ENCODE measurements at regions not wholly inside any gene's neighbourhood (a gene's known extent, or its start where the extent isn't known, plus 50 kb on each side); places are given as distances from the start of the nearest gene placed in this dataset.

DNA sequence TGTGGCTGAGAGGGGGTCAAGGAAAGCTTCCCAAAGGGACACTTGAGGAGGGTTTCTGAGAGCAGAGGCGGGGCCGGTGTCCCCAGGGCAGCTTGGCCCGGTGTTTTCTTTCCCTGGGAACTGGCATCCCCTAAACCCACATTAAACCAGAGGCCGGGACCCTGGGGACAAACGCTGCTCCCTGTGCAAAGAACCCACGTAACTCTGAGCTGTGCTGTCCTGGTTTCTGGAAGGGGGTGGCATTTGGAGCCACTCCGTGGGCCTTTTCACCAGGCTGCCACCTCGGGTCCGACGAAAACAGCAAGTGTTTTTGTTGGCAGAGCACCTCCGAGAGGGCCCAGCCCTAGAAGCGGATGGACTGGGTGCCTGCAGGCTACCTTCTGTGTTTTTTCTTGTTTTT, 100.2 kb upstream of the ANO1 start:
- CTCF ChIA-PET: no interaction called here
- no peak overlapping the region for H3K4me3 ChIP-seq
- no peak overlapping the region for H2AFZ ChIP-seq (ENCODE audit: control insufficient read depth, low read depth, low read length)
- TF ChIP-seq, protein P1, sequence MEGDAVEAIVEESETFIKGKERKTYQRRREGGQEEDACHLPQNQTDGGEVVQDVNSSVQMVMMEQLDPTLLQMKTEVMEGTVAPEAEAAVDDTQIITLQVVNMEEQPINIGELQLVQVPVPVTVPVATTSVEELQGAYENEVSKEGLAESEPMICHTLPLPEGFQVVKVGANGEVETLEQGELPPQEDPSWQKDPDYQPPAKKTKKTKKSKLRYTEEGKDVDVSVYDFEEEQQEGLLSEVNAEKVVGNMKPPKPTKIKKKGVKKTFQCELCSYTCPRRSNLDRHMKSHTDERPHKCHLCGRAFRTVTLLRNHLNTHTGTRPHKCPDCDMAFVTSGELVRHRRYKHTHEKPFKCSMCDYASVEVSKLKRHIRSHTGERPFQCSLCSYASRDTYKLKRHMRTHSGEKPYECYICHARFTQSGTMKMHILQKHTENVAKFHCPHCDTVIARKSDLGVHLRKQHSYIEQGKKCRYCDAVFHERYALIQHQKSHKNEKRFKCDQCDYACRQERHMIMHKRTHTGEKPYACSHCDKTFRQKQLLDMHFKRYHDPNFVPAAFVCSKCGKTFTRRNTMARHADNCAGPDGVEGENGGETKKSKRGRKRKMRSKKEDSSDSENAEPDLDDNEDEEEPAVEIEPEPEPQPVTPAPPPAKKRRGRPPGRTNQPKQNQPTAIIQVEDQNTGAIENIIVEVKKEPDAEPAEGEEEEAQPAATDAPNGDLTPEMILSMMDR (IDR thresholded peaks at IDR 0.05 in 2 of 3, conservative IDR thresholded peaks at IDR 0.05 in 1 of 3; ENCODE audit: control insufficient read depth in 2 of 3, extremely low read depth in 1 of 3, insufficient read depth in 1 of 3, low read depth in 3 of 3, low read length in 3 of 3): no peak
- TF ChIP-seq ZNF622 (IDR thresholded peaks at IDR 0.05): no peak
- no peak for TF ChIP-seq ETV6 (conservative IDR thresholded peaks at IDR 0.05 in 1 of 2, IDR thresholded peaks at IDR 0.05 in 1 of 2; ENCODE audit: borderline replicate concordance in 1 of 2, low read depth in 1 of 2)
- TF ChIP-seq NRF1 (conservative IDR thresholded peaks at IDR 0.05; ENCODE audit: low read depth, low read length): no peak
- no peak for TF ChIP-seq NFYA (IDR thresholded peaks at IDR 0.05; ENCODE audit: borderline replicate concordance, low read depth, low read length)
- TF ChIP-seq, protein P2, sequence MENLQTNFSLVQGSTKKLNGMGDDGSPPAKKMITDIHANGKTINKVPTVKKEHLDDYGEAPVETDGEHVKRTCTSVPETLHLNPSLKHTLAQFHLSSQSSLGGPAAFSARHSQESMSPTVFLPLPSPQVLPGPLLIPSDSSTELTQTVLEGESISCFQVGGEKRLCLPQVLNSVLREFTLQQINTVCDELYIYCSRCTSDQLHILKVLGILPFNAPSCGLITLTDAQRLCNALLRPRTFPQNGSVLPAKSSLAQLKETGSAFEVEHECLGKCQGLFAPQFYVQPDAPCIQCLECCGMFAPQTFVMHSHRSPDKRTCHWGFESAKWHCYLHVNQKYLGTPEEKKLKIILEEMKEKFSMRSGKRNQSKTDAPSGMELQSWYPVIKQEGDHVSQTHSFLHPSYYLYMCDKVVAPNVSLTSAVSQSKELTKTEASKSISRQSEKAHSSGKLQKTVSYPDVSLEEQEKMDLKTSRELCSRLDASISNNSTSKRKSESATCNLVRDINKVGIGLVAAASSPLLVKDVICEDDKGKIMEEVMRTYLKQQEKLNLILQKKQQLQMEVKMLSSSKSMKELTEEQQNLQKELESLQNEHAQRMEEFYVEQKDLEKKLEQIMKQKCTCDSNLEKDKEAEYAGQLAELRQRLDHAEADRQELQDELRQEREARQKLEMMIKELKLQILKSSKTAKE (IDR thresholded peaks at IDR 0.05; ENCODE audit: low read depth, poor library complexity, severe bottlenecking): no peak
- TF ChIP-seq MAX (IDR thresholded peaks at IDR 0.05; ENCODE audit: low read depth, low read length): no peak
- TF ChIP-seq, protein P3, sequence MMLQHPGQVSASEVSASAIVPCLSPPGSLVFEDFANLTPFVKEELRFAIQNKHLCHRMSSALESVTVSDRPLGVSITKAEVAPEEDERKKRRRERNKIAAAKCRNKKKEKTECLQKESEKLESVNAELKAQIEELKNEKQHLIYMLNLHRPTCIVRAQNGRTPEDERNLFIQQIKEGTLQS (IDR thresholded peaks at IDR 0.05; ENCODE audit: borderline replicate concordance, extremely low read depth, low read depth, low read length): no peak
- no peak for TF ChIP-seq MEF2B (IDR thresholded peaks at IDR 0.05; ENCODE audit: partially characterized antibody, poor library complexity, severe bottlenecking)
- no peak for TF ChIP-seq FOXM1 (IDR thresholded peaks at IDR 0.05; ENCODE audit: low read depth, low read length)
- no peak for TF ChIP-seq SP1 (IDR thresholded peaks at IDR 0.05; ENCODE audit: low read depth, low read length)
- TF ChIP-seq HDGF (IDR thresholded peaks at IDR 0.05): no peak
- TF ChIP-seq TCF12 (IDR thresholded peaks at IDR 0.05; ENCODE audit: low read depth, low read length): no peak
- no peak for TF ChIP-seq SREBF2 (IDR thresholded peaks at IDR 0.05; ENCODE audit: low read length)
- no peak for TF ChIP-seq NFXL1 (IDR thresholded peaks at IDR 0.05; ENCODE audit: borderline replicate concordance)
- no peak for TF ChIP-seq NFYB (IDR thresholded peaks at IDR 0.05; ENCODE audit: insufficient read depth, low read depth, low read length)
- H4K20me1 ChIP-seq (ENCODE audit: control insufficient read depth, insufficient read depth): no peaks in the 10 kb centered on the region
- H3K9ac ChIP-seq (ENCODE audit: control insufficient read depth, insufficient read depth, low read length): no peak overlapping the region
- no peak for ATAC-seq
- RAD21 ChIA-PET (ENCODE audit: unreplicated experiment): no interaction called here
- no peak overlapping the region for H3K27ac ChIP-seq (ENCODE audit: control insufficient read depth, insufficient read depth)
- no peaks in the 10 kb centered on the region for H3K9me3 ChIP-seq (replicated peaks; ENCODE audit: control insufficient read depth, insufficient read depth, low read length)
- SMC1A ChIA-PET (ENCODE audit: uncharacterized antibody, unreplicated experiment): no interaction called here
- no peaks in the 10 kb centered on the region for H3K4me1 ChIP-seq (ENCODE audit: control insufficient read depth, insufficient read depth, low read length)
- in situ Hi-C loops (cut with MboI) (no loop called here), intact Hi-C loops (cut with micrococcal nuclease; ENCODE audit: unreplicated experiment) (no loop called here)
- POLR2A ChIA-PET: no interaction called here
- DNase-seq (ENCODE audit: low read depth, low spot score): no peak
- no peaks in the 10 kb centered on the region for H3K79me2 ChIP-seq (ENCODE audit: control insufficient read depth, insufficient read depth, low read length)
- no TSS peak for BruUV-seq (replicated peaks)
- no peaks in the 10 kb centered on the region for H3K36me3 ChIP-seq (ENCODE audit: control insufficient read depth in 2 of 2, insufficient read depth in 2 of 2, low read length in 1 of 2)
- peaks cover 0 to 5% of the 10 kb centered on the region in 2 experiments; a peak in 2 of 4 replicates for H3K27me3 ChIP-seq (replicated peaks in 1 of 2; ENCODE audit: control insufficient read depth in 2 of 2, insufficient read depth in 2 of 2, low read length in 1 of 2)
- no peak for FAIRE-seq
- WGBS (ENCODE audit: insufficient coverage, insufficient replicate concordance, low lambda C conversion rate, missing lambda C conversion rate): 19% methylated on average over 12 of the region's 12 CpGs
- H3K4me2 ChIP-seq (ENCODE audit: control insufficient read depth, insufficient read depth): no peak overlapping the region

All from GM12878 (cell line).